CD14-positive monocyte (primary cell): ENCODE measurements at regions not wholly inside any gene's neighbourhood (a gene's known extent, or its start where the extent isn't known, plus 50 kb on each side); places are given as distances from the start of the nearest gene placed in this dataset.

Experiments
- DNase-seq, 3 donors: peaks; one replicate each; pipeline ENCODE4 v3.0.0-alpha.2; 2011 to 2022
- H2AFZ ChIP-seq: 2 replicates; pipeline ENCODE4 v1.6.0; 2012; ENCODE audit warnings: mild to moderate bottlenecking, low read depth, low read length, inconsistent platforms; ENCODE audit not compliant: insufficient read depth, poor library complexity, severe bottlenecking
- H3K27ac ChIP-seq, 2 donors: 1 replicate in 1 of 2; 2 replicates in 1 of 2; pipeline ENCODE4 v1.5.1; 2012 to 2013; ENCODE audit warnings: low read length in 2 of 2, control low read depth in 1 of 2, inconsistent platforms in 1 of 2, low read depth in 1 of 2, mild to moderate bottlenecking in 1 of 2
- H3K27me3 ChIP-seq, 2 donors: one replicate each; pipeline versions ENCODE4 v1.6.0 to v1.6.1; 2011 to 2013; ENCODE audit warnings: low read length in 2 of 2; ENCODE audit not compliant: control insufficient read depth in 2 of 2, insufficient read depth in 2 of 2
- H3K36me3 ChIP-seq, 2 donors: replicated peaks in 1 of 2; 1 replicate in 1 of 2; 2 replicates in 1 of 2; pipeline versions ENCODE4 v1.5.1 to v1.6.1; 2012 to 2013; ENCODE audit warnings: low read length in 2 of 2, control low read depth in 1 of 2, inconsistent platforms in 1 of 2, mild to moderate bottlenecking in 1 of 2; ENCODE audit not compliant: insufficient read depth in 2 of 2, control insufficient read depth in 1 of 2
- H3K4me1 ChIP-seq, 2 donors: 1 replicate in 1 of 2; 2 replicates in 1 of 2; pipeline versions ENCODE4 v1.5.1 to v1.6.1; 2012 to 2013; ENCODE audit warnings: low read length in 2 of 2, control low read depth in 1 of 2, inconsistent platforms in 1 of 2, mild to moderate bottlenecking in 1 of 2, moderate library complexity in 1 of 2; ENCODE audit not compliant: insufficient read depth in 2 of 2, control insufficient read depth in 1 of 2
- H3K4me2 ChIP-seq: replicated peaks from 2 replicates; pipeline ENCODE3; 2012; ENCODE audit warnings: low read length, moderate library complexity, mild to moderate bottlenecking; ENCODE audit not compliant: poor library complexity, severe bottlenecking; ENCODE audit errors: extremely low read depth
- H3K4me3 ChIP-seq, 3 experiments: fragments of 200-600 bp in 1 of 3; sonication (generic) in 1 of 3; replicated peaks in 1 of 3; 1 replicate in 2 of 3; 2 replicates in 1 of 3; pipeline ENCODE4 v1.5.1; 2011 to 2013; ENCODE audit warnings: low read length in 3 of 3, mild to moderate bottlenecking in 3 of 3, control low read depth in 2 of 3, low read depth in 2 of 3, inconsistent platforms in 1 of 3, moderate library complexity in 1 of 3
- H3K79me2 ChIP-seq: 2 replicates; pipeline ENCODE4 v1.6.0; 2012; ENCODE audit warnings: mild to moderate bottlenecking, control low read depth, inconsistent platforms, low read length, moderate library complexity; ENCODE audit not compliant: insufficient read depth
- H3K9ac ChIP-seq: 2 replicates; pipeline ENCODE4 v1.6.0; 2017; ENCODE audit warnings: low read length, mild to moderate bottlenecking; ENCODE audit not compliant: insufficient read depth, poor library complexity, severe bottlenecking
- H3K9me3 ChIP-seq, 2 donors: replicated peaks in 1 of 2; 1 replicate in 1 of 2; 2 replicates in 1 of 2; pipeline versions ENCODE4 v1.5.1 to v1.6.1; 2012 to 2013; ENCODE audit warnings: low read length in 2 of 2, control low read depth in 1 of 2; ENCODE audit not compliant: control insufficient read depth in 1 of 2, insufficient read depth in 1 of 2
- H4K20me1 ChIP-seq: 2 replicates; pipeline ENCODE4 v1.6.0; 2012; ENCODE audit warnings: mild to moderate bottlenecking, low read length, control low read depth, moderate library complexity; ENCODE audit not compliant: insufficient read depth
- H3K27ac Mint-ChIP-seq, 7 donors: one replicate each; pipeline ENCODE4 v1.8.0; 2020; ENCODE audit warnings: mild to moderate bottlenecking in 7 of 7, mixed read lengths in 7 of 7, moderate library complexity in 6 of 7, inconsistent platforms in 2 of 7
- H3K27me3 Mint-ChIP-seq, 3 donors: one replicate each; pipeline ENCODE4 v1.8.0; 2021 to 2022; ENCODE audit warnings: low read depth in 3 of 3, mild to moderate bottlenecking in 3 of 3, mixed read lengths in 3 of 3, moderate library complexity in 3 of 3, inconsistent platforms in 1 of 3
- H3K36me3 Mint-ChIP-seq, 2 donors: one replicate each; pipeline ENCODE4 v1.8.0; 2020; ENCODE audit warnings: mixed read lengths in 2 of 2, inconsistent platforms in 1 of 2, mild to moderate bottlenecking in 1 of 2
- H3K4me1 Mint-ChIP-seq: one replicate; pipeline ENCODE4 v1.8.0; 2020; ENCODE audit warnings: mild to moderate bottlenecking, mixed read lengths
- H3K4me3 Mint-ChIP-seq, 2 donors: one replicate each; pipeline ENCODE4 v1.8.0; 2020; ENCODE audit warnings: mild to moderate bottlenecking in 2 of 2, mixed read lengths in 2 of 2, moderate library complexity in 1 of 2
- H3K9me3 Mint-ChIP-seq, 7 donors: one replicate each; pipeline ENCODE4 v1.8.0; 2020 to 2022; ENCODE audit warnings: mixed read lengths in 7 of 7, mild to moderate bottlenecking in 6 of 7, moderate library complexity in 6 of 7, inconsistent platforms in 2 of 7
- CTCF ChIP-seq: fragments of 200-600 bp; IDR thresholded peaks from one replicate; pipeline ENCODE4 v1.8.0; 2022; ENCODE audit warnings: antibody characterized with exemption, mild to moderate bottlenecking
- WGBS: methylation state at CpG from one replicate; pipeline ENCODE4 v1.1.5; 2013; ENCODE audit warnings: missing lambda C conversion rate; ENCODE audit not compliant: insufficient coverage; 5-methylcytosine and 5-hydroxymethylcytosine counted together
- intact Hi-C, 2 donors: fragments of 100-400 bp; cut with micrococcal nuclease; formaldehyde crosslinking; loops; one replicate each; pipeline versions ENCODE4 v1.15.0 to v1.15.1; 2023

- WGBS, result 76% methylated on average over 2 of the region's 3 CpGs
- Histone ChIP-seq H3K9ac (no peak overlapping the region), H3K4me2 (no peak overlapping the region), H2AFZ (no peak overlapping the region), H4K20me1 (no peaks in the 10 kb centered on the region), H3K9me3 (no peaks in the 10 kb centered on the region), H3K27ac (no peak overlapping the region), H3K4me3 (no peak overlapping the region), H3K36me3 (no peaks in the 10 kb centered on the region), H3K79me2 (no peaks in the 10 kb centered on the region), H3K4me1 (peaks cover 22 to 24% of the 10 kb centered on the region in 2 donors), H3K27me3 (no peaks in the 10 kb centered on the region)
- no peak for DNase-seq
- Mint-ChIP-seq H3K4me3 (no peak overlapping the region), H3K27me3 (peaks cover 0 to 6% (median 2%) of the 10 kb centered on the region in 3 donors), H3K9me3 (peaks cover 0 to 4% (median 0%) of the 10 kb centered on the region in 7 donors), H3K27ac (no peak overlapping the region), H3K36me3 (no peaks in the 10 kb centered on the region), H3K4me1 (peaks cover 22% of the 10 kb centered on the region)
- TF ChIP-seq CTCF, result no peak
- intact Hi-C loops, result no loop called here
These were observed 254.7 kb upstream of the CDH11 start for GRCh38 chr16:65376601-65377000.

- H3K36me3 ChIP-seq, result no peaks in the 10 kb centered on the region
These were observed 253.8 kb upstream of the CDH11 start for GRCh38 chr16:65375651-65376050.

More at GRCh38 chr16:65375651-65376050, 253.8 kb upstream of the CDH11 start:
- peaks cover 0 to 4% (median 0%) of the 10 kb centered on the region in 7 donors for H3K9me3 Mint-ChIP-seq
- TF ChIP-seq CTCF, result no peak
- no peaks in the 10 kb centered on the region for H3K79me2 ChIP-seq
- H3K4me2 ChIP-seq, result no peak overlapping the region
- H3K27me3 ChIP-seq, result no peaks in the 10 kb centered on the region
- no peak for DNase-seq
- H2AFZ ChIP-seq, result no peak overlapping the region
- no peak overlapping the region for H3K4me3 Mint-ChIP-seq
- H3K4me3 ChIP-seq, result no peak overlapping the region
- H3K27me3 Mint-ChIP-seq, result peaks cover 0 to 6% (median 2%) of the 10 kb centered on the region in 3 donors
- peaks cover 22% of the 10 kb centered on the region for H3K4me1 Mint-ChIP-seq
- no peaks in the 10 kb centered on the region for H4K20me1 ChIP-seq
- H3K9ac ChIP-seq, result no peak overlapping the region
- no peak overlapping the region for H3K27ac ChIP-seq
- H3K36me3 Mint-ChIP-seq, result no peaks in the 10 kb centered on the region
- no peak overlapping the region for H3K27ac Mint-ChIP-seq
- H3K4me1 ChIP-seq, result peaks cover 22 to 24% of the 10 kb centered on the region in 2 donors
- no peaks in the 10 kb centered on the region for H3K9me3 ChIP-seq
- WGBS, result 100% methylated on average over 1 of the region's 1 CpG
- intact Hi-C loops, result no loop called here
